GM10266 (cell line): ENCODE measurements at regions not wholly inside any gene's neighbourhood (a gene's known extent, or its start where the extent isn't known, plus 50 kb on each side); places are given as distances from the start of the nearest gene placed in this dataset.
"Not testable (repeated sequence)": the region's sequence is repeated elsewhere in the genome, so short reads cannot be mapped to it uniquely, and the experiment has no call there.

ENCODE experiments used
- DNase-seq: peaks from one replicate; pipeline ENCODE4 v3.0.0; 2012; ENCODE audit errors: extremely low spot score
- TF ChIP-seq, protein P1 (sequence below): IDR thresholded peaks from 2 replicates; pipeline ENCODE4 v1.5.1; 2012; ENCODE audit warnings: mild to moderate bottlenecking, low read depth; ENCODE audit not compliant: control insufficient read depth, insufficient read depth; ENCODE audit errors: missing control alignments

DNA sequence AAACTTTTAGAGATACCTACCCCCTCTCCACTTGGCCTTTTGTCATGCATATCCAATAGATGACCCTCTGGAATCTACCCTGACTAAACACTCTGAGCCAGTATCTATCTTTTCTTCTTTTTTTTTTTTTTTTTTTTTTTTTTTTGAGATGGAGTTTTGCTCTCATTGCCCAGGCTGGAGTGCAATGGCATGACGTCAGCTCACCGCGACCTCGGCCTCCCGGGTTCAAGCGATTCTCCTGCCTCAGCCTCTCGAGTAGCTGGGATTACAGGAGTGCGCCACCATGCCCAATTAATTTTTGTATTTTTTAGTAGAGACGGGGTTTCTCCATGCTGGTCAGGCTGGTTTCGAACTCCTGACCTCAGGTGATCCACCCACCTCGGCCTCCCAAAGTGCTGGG is 50.8 kb upstream of the GRIN2B start:
- DNase-seq: not testable (repeated sequence)

DNA sequence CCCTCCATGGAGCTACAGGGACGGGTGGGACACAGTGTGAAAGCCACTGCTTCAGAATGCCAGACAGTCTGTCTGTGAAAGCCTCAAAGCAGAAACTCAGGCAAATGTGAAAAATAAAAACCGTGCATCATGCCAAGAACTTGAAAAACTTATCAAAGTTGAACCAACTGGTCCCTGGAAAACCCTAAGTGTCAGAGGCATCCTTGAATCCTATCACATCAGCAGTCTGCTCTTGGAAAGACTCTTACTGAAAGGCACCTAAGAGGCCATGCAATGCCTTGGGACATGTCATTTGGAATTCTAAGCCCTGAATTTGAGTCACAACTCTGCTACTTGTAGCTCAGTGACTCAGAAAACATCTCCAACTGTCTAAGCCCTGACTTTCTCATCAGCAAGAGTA is 62.4 kb upstream of the GRIN2B start:
- DNase-seq: no peak
- TF ChIP-seq, protein P1, sequence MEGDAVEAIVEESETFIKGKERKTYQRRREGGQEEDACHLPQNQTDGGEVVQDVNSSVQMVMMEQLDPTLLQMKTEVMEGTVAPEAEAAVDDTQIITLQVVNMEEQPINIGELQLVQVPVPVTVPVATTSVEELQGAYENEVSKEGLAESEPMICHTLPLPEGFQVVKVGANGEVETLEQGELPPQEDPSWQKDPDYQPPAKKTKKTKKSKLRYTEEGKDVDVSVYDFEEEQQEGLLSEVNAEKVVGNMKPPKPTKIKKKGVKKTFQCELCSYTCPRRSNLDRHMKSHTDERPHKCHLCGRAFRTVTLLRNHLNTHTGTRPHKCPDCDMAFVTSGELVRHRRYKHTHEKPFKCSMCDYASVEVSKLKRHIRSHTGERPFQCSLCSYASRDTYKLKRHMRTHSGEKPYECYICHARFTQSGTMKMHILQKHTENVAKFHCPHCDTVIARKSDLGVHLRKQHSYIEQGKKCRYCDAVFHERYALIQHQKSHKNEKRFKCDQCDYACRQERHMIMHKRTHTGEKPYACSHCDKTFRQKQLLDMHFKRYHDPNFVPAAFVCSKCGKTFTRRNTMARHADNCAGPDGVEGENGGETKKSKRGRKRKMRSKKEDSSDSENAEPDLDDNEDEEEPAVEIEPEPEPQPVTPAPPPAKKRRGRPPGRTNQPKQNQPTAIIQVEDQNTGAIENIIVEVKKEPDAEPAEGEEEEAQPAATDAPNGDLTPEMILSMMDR: no peak

DNA sequence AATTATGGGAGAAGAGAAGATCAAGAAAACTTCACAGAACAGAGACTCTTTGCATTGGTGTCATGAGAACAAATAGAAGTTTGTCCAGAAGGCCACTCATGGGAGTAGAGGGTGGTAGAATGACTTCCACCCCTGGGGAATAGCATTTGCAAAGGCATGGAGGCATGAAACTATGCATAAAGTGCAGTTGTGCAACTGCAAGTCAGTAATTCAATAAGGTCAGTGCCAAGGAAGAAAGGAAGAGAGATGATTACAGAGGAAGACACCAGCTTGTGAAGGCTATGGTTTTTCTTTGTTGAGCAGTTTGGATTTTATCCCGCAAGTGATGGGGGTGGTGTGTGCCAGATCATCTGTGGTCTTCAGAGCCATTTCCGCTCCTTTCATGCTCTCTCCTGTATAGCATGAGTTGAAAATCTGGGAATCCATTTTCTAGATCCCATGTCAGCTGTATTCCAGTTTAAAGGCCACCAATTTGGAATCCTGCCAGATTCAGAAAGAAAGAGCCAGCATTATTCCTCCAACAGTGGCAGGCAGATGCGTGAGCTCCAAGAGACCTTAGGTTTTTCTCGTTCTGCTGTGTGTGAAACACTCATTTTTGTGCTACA is 67.6 kb upstream of the GRIN2B start:
- no peak for DNase-seq
- TF ChIP-seq, protein P1: no peak

DNA sequence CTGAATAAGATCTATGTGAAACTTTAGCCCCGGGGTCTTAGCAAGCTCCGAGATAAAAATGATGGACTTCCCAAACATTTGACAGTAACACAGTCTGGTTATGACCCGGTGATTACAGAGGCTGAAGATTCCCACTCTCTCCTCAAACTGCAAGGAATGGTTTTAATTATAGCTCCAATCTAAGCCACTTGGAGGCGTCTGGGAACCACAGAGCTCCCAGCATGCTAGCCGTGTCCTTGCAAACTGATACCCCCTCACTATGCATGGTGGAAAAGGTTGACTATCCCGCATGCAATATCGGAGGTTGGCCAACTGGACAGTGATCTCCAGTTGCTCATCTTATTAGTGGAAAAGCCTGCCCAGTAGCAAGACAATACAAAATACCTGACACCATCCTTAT is 76.5 kb upstream of the GRIN2B start:
- DNase-seq: no peak
- TF ChIP-seq, protein P1: no peak

DNA sequence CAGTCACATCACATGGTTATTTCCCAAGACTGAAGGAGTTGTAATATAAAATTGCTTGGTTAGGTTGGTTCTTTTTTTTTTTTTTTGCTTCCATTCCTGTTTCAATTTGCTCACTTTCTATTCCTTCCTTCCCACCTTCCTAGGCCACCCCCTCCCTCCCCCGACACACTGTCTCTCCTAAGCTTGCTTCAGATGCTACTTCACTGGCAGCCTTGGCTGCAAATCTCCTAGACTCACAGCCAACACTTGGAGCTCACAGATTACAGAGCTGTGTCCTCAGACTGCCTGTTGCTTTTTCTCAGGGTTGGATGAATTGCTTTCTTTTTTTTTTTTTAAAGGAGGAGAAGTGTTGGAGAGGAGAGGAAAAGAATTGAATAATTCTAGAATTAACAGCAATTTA is 77.3 kb upstream of the GRIN2B start:
- no peak for DNase-seq
- TF ChIP-seq, protein P1: no peak

DNA sequence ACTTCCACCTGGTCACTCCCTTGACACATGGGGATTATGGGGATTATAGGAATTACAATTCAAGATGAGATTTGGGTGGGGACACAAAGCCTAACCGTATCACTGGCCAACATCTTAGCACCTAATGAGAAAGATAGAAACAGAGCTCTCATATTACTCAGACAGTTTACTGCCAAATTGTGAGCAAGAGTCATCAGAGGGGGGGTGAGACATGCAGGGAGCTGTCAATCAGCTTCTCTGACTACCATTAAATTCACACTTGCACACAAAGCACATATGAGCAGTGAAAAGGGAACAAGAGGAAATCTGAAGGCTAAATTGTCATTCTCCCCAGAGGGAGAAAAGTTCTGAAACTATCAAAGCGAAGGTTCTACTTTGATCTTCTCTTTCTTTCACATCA is 78.1 kb upstream of the GRIN2B start:
- TF ChIP-seq, protein P1: no peak
- no peak for DNase-seq

DNA sequence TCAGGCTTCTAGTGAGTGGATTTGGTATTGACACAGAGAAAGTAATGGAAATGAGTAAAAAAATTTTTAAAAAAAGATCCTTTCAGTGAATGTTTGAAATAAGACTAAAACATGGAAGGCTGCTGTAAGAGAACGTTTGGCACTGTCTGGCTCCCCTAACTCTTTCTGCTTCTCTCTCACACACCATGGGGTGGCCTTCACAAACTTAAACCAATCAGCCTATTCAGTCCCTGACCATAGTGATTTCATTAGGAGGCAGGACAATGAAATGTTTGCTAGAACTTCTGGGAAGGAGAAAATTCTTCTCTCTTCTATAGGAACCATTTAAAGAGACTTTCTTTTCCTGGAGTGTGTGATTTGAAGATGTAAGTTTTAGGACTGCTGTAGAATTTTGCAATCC is 84.2 kb upstream of the GRIN2B start:
- TF ChIP-seq, protein P1: no peak
- DNase-seq: no peak

DNA sequence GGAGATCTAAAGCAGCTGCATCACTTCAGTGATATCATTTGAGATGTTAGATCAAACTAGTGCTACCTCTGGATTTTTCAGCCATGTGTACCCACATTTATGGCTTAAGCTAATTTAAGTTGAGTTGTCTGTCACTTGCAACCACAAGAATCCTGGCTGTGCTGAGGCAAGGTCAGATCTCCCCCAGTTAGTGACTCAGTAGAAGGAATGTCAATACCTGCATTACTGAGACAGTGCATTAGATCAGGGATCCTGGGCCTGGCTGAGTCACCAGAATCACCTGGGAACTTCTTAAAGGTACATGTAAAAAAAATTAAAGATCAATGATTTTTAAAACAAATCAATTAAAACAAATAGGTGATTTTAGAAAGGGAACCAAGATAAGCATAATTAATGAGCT is 84.6 kb upstream of the GRIN2B start:
- TF ChIP-seq, protein P1: no peak
- DNase-seq: no peak
